ENCODE measurements at regions not wholly inside any gene's neighbourhood (a gene's known extent, or its start where the extent isn't known, plus 50 kb on each side); places are given as distances from the start of the nearest gene placed in this dataset.

DNA sequence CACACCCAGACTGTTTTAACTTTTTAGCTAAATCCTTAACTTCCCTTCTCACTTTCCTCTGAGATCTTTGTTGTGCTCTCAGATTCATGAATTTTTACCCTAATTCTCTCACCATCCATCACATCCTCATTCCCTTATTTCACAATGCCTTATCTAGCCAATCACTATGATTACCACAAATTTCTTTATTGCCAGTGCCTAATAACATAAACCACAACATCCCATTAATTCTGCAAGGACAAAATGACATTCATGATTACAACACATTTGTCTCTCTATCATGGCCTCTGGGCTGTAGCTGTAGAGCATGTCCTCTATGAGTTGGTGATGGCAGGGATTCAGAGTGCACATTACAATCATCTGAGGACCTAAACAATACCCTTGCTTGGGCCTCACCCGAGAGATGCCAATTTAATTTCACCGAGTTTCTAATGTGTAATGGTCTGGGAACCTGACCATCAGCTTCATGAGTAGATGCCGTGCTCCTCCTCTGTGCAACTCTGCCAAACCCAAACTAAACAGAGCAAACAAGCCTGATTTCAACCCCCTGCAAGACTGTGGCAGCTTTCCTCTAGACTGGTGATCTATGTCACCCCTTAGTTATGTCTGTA lies 99.3 kb downstream of the SPTSSA start:
- ChIA-PET POLR2A (no interaction called here), CTCF (interaction anchor here (1.7 kb wide), 1 partner anchor 25 kb away, joined by 3 read pairs; no protein-coding TSS in a partner anchor)
- no peaks in the 10 kb centered on the region for H3K27me3 ChIP-seq (replicated peaks in 2 of 5; ENCODE audit: control insufficient read depth in 4 of 5, insufficient read depth in 5 of 5, low read length in 4 of 5)
- peaks cover 0 to 8% (median 0%) of the 10 kb centered on the region in 4 experiments for H3K4me1 ChIP-seq (ENCODE audit: control extremely low read depth in 1 of 4, control insufficient read depth in 4 of 4, insufficient read depth in 4 of 4, low read length in 3 of 4)
- no peak overlapping the region for H3K4me3 ChIP-seq (ENCODE audit: control insufficient read depth in 1 of 7, extremely low read depth in 1 of 7, insufficient read depth in 4 of 7, low read depth in 2 of 7, low read length in 6 of 7)
- no peak for DNase-seq
- no peaks in the 10 kb centered on the region for H3K36me3 ChIP-seq (ENCODE audit: control insufficient read depth in 4 of 4, insufficient read depth in 4 of 4, low read length in 3 of 4)
- no peaks in the 10 kb centered on the region for H3K9me3 ChIP-seq (ENCODE audit: control extremely low read depth in 1 of 5, control insufficient read depth in 4 of 5, insufficient read depth in 2 of 5, low read depth in 1 of 5, low read length in 4 of 5)
- 100% methylated on average over 3 of the region's 3 CpGs for WGBS (ENCODE audit: insufficient coverage)
- H3K27ac ChIP-seq (ENCODE audit: insufficient read depth in 1 of 2, low read depth in 1 of 2, low read length in 2 of 2, poor library complexity in 1 of 2, severe bottlenecking in 2 of 2) = no peak overlapping the region

DNA sequence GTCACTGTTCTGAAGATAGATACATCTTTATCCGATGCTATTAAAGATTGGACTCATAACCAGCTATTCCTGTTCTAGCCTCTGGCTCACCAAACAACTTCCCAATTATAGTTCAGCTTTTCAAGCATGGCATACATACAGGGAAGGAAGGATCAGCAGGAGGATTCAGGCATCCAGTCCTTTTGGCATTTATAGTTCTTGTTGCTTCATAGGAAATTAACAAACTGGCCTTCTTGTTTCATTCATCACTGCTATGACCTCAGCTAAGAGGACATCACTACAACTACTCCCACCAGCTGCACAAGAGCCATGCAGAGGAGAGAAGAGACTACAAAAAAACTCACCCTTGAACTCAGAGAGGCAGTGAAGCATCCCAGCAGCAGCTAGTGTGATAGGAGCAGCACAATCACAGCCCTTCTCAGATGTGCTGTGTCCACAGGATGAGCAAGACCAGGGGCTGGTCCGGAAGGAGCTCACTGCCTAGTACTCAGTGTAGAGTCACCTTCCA lies 100.5 kb downstream of the SPTSSA start:
- H3K36me3 ChIP-seq (ENCODE audit: control insufficient read depth in 4 of 4, insufficient read depth in 4 of 4, low read length in 3 of 4) = no peaks in the 10 kb centered on the region
- H3K9me3 ChIP-seq (ENCODE audit: control extremely low read depth in 1 of 5, control insufficient read depth in 4 of 5, insufficient read depth in 2 of 5, low read depth in 1 of 5, low read length in 4 of 5) = no peaks in the 10 kb centered on the region
- H3K4me1 ChIP-seq (ENCODE audit: control extremely low read depth in 1 of 4, control insufficient read depth in 4 of 4, insufficient read depth in 4 of 4, low read length in 3 of 4) = peaks cover 0 to 9% (median 0%) of the 10 kb centered on the region in 4 experiments
- no peak overlapping the region for H3K4me3 ChIP-seq (ENCODE audit: control insufficient read depth in 1 of 7, extremely low read depth in 1 of 7, insufficient read depth in 4 of 7, low read depth in 2 of 7, low read length in 6 of 7)
- POLR2A ChIA-PET = no interaction called here
- no peak for DNase-seq
- CTCF ChIA-PET = interaction anchor here (1.1 to 1.4 kb wide), 2 partner anchors 12 to 76 kb away, joined by 3 read pairs; no protein-coding TSS in a partner anchor
- no peak overlapping the region for H3K27ac ChIP-seq (ENCODE audit: insufficient read depth in 1 of 2, low read depth in 1 of 2, low read length in 2 of 2, poor library complexity in 1 of 2, severe bottlenecking in 2 of 2)
- 100% methylated on average over 2 of the region's 2 CpGs for WGBS (ENCODE audit: insufficient coverage)
- no peaks in the 10 kb centered on the region for H3K27me3 ChIP-seq (replicated peaks in 2 of 5; ENCODE audit: control insufficient read depth in 4 of 5, insufficient read depth in 5 of 5, low read length in 4 of 5)

DNA sequence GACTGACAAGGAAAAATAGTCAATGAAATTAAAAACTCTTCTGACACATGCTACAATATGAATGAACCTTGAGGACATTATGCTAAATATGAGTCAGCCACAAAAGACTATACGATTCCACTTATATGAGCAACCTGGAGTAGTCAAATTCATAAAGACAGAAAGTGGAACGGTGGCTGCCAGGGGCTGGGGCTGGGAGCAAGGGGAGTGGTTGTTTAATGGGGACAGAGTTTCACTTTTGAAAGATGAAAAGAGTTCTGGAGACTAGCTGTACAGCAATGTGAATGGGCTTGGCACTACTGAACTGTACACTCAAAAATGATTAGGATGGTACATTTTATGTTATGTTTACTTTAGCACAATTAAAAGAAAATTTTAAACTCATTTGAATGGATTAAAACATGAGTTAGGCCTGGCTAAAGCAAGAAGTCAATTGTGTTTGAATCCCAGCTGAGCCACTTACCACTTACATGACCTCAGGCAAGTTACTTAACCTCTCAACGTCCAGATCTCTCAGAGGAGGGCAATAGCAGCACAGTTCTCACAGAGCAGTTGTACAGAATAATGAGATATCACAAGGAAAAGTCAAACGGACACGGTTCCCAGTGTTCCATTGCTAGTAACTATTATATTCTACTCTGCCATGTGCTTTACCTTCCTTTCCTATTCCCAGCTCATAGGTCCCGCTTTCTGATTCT lies 102.5 kb downstream of the SPTSSA start:
- DNase-seq = no peak
- Histone ChIP-seq H3K27ac (ENCODE audit: insufficient read depth in 1 of 2, low read depth in 1 of 2, low read length in 2 of 2, poor library complexity in 1 of 2, severe bottlenecking in 2 of 2) (no peak overlapping the region), H3K36me3 (ENCODE audit: control insufficient read depth in 4 of 4, insufficient read depth in 4 of 4, low read length in 3 of 4) (no peaks in the 10 kb centered on the region), H3K27me3 (replicated peaks in 2 of 5; ENCODE audit: control insufficient read depth in 4 of 5, insufficient read depth in 5 of 5, low read length in 4 of 5) (no peaks in the 10 kb centered on the region), H3K4me1 (ENCODE audit: control extremely low read depth in 1 of 4, control insufficient read depth in 4 of 4, insufficient read depth in 4 of 4, low read length in 3 of 4) (peaks cover 0 to 17% (median 0%) of the 10 kb centered on the region in 4 experiments), H3K4me3 (ENCODE audit: control insufficient read depth in 1 of 7, extremely low read depth in 1 of 7, insufficient read depth in 4 of 7, low read depth in 2 of 7, low read length in 6 of 7) (no peak overlapping the region), H3K9me3 (ENCODE audit: control extremely low read depth in 1 of 5, control insufficient read depth in 4 of 5, insufficient read depth in 2 of 5, low read depth in 1 of 5, low read length in 4 of 5) (no peaks in the 10 kb centered on the region)
- 77% methylated on average over 3 of the region's 6 CpGs for WGBS (ENCODE audit: insufficient coverage)
- ChIA-PET CTCF (no interaction called here), POLR2A (no interaction called here)

DNA sequence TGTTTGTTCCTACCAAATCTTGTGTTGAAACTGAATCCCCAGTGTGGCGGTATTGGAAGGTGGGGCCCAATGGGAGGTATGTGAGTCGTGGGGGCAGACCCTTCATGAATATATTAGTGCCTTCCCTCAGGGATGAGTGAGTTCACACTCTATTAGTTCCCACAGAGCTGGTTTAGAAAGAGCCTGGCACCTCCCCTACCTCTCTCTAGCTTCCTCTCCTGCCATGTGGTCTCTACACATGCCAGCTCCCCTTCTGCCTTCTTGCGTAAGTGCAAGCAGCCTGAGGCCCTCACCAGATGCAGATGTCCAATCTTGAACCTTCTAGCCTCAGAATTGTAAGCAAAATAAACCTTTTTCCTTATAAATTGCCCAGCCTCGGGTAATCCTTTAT lies 105.8 kb downstream of the SPTSSA start:
- Histone ChIP-seq H3K4me1 (ENCODE audit: control extremely low read depth in 1 of 4, control insufficient read depth in 4 of 4, insufficient read depth in 4 of 4, low read length in 3 of 4) (peaks cover 0 to 9% (median 0%) of the 10 kb centered on the region in 4 experiments), H3K4me3 (ENCODE audit: control insufficient read depth in 1 of 7, extremely low read depth in 1 of 7, insufficient read depth in 4 of 7, low read depth in 2 of 7, low read length in 6 of 7) (no peak overlapping the region), H3K9me3 (ENCODE audit: control extremely low read depth in 1 of 5, control insufficient read depth in 4 of 5, insufficient read depth in 2 of 5, low read depth in 1 of 5, low read length in 4 of 5) (no peaks in the 10 kb centered on the region), H3K36me3 (ENCODE audit: control insufficient read depth in 4 of 4, insufficient read depth in 4 of 4, low read length in 3 of 4) (no peaks in the 10 kb centered on the region), H3K27ac (ENCODE audit: insufficient read depth in 1 of 2, low read depth in 1 of 2, low read length in 2 of 2, poor library complexity in 1 of 2, severe bottlenecking in 2 of 2) (no peak overlapping the region), H3K27me3 (replicated peaks in 2 of 5; ENCODE audit: control insufficient read depth in 4 of 5, insufficient read depth in 5 of 5, low read length in 4 of 5) (no peaks in the 10 kb centered on the region)
- DNase-seq = no peak
- CTCF ChIA-PET = no interaction called here
- POLR2A ChIA-PET = interaction anchor here (0.7 kb wide), 1 partner anchor 180 kb away, joined by 3 read pairs; no protein-coding TSS in a partner anchor
- WGBS (ENCODE audit: insufficient coverage) = no CpG with 5 or more reads among the region's 4 CpGs

DNA sequence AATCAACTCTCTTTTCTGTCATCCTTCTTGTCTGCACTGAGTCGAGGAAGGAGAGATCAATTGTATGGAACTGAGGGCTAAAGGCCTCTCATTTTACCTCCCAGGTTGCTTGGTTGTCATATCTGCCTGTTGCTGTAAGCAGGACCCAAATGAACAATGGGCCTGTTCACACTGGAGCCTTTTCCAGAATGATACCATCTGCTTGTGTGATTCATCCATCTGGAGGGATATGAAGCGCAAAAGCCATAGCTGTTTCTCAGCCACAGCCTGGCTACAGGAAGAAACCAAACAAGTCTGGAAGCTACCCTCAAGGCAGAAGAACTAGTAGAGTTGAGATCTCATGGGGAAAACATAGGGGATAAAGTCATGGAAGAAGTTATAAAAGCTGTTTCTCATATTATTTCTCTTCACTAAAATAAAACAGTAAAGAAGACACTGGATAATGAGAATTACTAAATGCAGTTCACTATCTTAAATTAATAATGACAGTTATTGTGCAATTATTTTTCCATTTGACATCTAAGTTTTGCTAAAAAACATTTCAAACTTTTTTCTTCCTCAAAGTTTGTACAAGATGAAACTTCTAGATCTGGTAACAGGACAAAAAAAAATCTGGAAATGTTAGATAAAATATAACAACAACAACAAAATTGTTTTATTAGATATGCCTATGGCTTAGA lies 106.3 kb downstream of the SPTSSA start:
- CTCF ChIA-PET = no interaction called here
- Histone ChIP-seq H3K36me3 (ENCODE audit: control insufficient read depth in 4 of 4, insufficient read depth in 4 of 4, low read length in 3 of 4) (no peaks in the 10 kb centered on the region), H3K27me3 (replicated peaks in 2 of 5; ENCODE audit: control insufficient read depth in 4 of 5, insufficient read depth in 5 of 5, low read length in 4 of 5) (no peaks in the 10 kb centered on the region), H3K9me3 (ENCODE audit: control extremely low read depth in 1 of 5, control insufficient read depth in 4 of 5, insufficient read depth in 2 of 5, low read depth in 1 of 5, low read length in 4 of 5) (no peaks in the 10 kb centered on the region), H3K4me1 (ENCODE audit: control extremely low read depth in 1 of 4, control insufficient read depth in 4 of 4, insufficient read depth in 4 of 4, low read length in 3 of 4) (peaks cover 0 to 9% (median 0%) of the 10 kb centered on the region in 4 experiments), H3K4me3 (ENCODE audit: control insufficient read depth in 1 of 7, extremely low read depth in 1 of 7, insufficient read depth in 4 of 7, low read depth in 2 of 7, low read length in 6 of 7) (no peak overlapping the region), H3K27ac (ENCODE audit: insufficient read depth in 1 of 2, low read depth in 1 of 2, low read length in 2 of 2, poor library complexity in 1 of 2, severe bottlenecking in 2 of 2) (no peak overlapping the region)
- DNase-seq = no peak
- WGBS (ENCODE audit: insufficient coverage) = 100% methylated on average over 1 of the region's 2 CpGs
- POLR2A ChIA-PET = no interaction called here

DNA sequence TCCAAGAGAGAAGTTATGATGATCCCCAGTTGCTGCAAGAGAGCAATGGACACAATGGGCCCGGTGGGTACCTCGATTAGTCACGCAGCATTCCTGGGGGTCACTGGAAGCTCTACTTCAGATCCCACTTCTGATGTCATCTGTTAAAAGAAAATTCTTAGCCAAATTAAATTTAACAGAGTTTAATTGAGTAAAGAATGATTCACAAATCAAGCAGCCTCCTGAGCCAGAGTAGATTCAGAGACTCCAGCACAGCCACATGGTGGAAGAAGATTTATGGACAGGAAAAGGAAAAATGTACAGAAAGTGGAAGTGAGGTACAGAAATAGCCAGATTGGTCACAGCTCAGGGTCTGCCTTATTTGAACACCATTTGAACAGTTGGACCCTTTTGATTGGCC lies 107.5 kb downstream of the SPTSSA start:
- H3K4me1 ChIP-seq (ENCODE audit: control extremely low read depth in 1 of 4, control insufficient read depth in 4 of 4, insufficient read depth in 4 of 4, low read length in 3 of 4) = peaks cover 0 to 9% (median 0%) of the 10 kb centered on the region in 4 experiments
- no peak overlapping the region for H3K4me3 ChIP-seq (ENCODE audit: control insufficient read depth in 1 of 7, extremely low read depth in 1 of 7, insufficient read depth in 4 of 7, low read depth in 2 of 7, low read length in 6 of 7)
- H3K27ac ChIP-seq (ENCODE audit: insufficient read depth in 1 of 2, low read depth in 1 of 2, low read length in 2 of 2, poor library complexity in 1 of 2, severe bottlenecking in 2 of 2) = no peak overlapping the region
- POLR2A ChIA-PET = no interaction called here
- H3K36me3 ChIP-seq (ENCODE audit: control insufficient read depth in 4 of 4, insufficient read depth in 4 of 4, low read length in 3 of 4) = no peaks in the 10 kb centered on the region
- H3K27me3 ChIP-seq (replicated peaks in 2 of 5; ENCODE audit: control insufficient read depth in 4 of 5, insufficient read depth in 5 of 5, low read length in 4 of 5) = no peaks in the 10 kb centered on the region
- WGBS (ENCODE audit: insufficient coverage) = 94% methylated on average over 3 of the region's 3 CpGs
- no peaks in the 10 kb centered on the region for H3K9me3 ChIP-seq (ENCODE audit: control extremely low read depth in 1 of 5, control insufficient read depth in 4 of 5, insufficient read depth in 2 of 5, low read depth in 1 of 5, low read length in 4 of 5)
- CTCF ChIA-PET = no interaction called here
- no peak for DNase-seq

DNA sequence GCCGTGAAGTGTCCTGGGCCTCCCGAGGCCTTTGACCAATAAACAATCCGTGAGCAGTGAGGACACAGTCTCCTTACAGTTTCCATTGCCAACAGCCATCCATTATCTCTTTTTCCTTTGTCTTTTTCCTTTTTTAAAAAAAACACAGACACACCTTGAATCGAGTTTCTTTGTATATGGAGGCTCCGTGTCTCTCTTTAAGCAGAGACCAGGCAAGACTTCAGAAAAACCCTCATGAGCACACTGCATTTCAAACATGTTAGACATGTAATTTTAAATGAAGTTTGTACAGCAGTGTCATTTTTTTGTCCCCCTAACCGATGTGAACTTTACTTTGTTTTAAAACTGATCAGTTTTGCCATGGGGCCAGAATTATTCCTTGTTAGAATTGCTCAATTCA lies 111.1 kb downstream of the SPTSSA start:
- H3K27ac ChIP-seq (ENCODE audit: insufficient read depth in 1 of 2, low read depth in 1 of 2, low read length in 2 of 2, poor library complexity in 1 of 2, severe bottlenecking in 2 of 2) = no peak overlapping the region
- no peak overlapping the region for H3K4me3 ChIP-seq (ENCODE audit: control insufficient read depth in 1 of 7, extremely low read depth in 1 of 7, insufficient read depth in 4 of 7, low read depth in 2 of 7, low read length in 6 of 7)
- WGBS (ENCODE audit: insufficient coverage) = 83% methylated on average over 3 of the region's 6 CpGs
- H3K9me3 ChIP-seq (ENCODE audit: control extremely low read depth in 1 of 5, control insufficient read depth in 4 of 5, insufficient read depth in 2 of 5, low read depth in 1 of 5, low read length in 4 of 5) = peaks cover 0 to 3% (median 0%) of the 10 kb centered on the region in 5 experiments
- H3K4me1 ChIP-seq (ENCODE audit: control extremely low read depth in 1 of 4, control insufficient read depth in 4 of 4, insufficient read depth in 4 of 4, low read length in 3 of 4) = peaks cover 0 to 3% (median 0%) of the 10 kb centered on the region in 4 experiments
- no peaks in the 10 kb centered on the region for H3K27me3 ChIP-seq (replicated peaks in 2 of 5; ENCODE audit: control insufficient read depth in 4 of 5, insufficient read depth in 5 of 5, low read length in 4 of 5)
- CTCF ChIA-PET = no interaction called here
- POLR2A ChIA-PET = no interaction called here
- H3K36me3 ChIP-seq (ENCODE audit: control insufficient read depth in 4 of 4, insufficient read depth in 4 of 4, low read length in 3 of 4) = no peaks in the 10 kb centered on the region
- DNase-seq = peak in 1 of 3 donors; percentile 24

All from common myeloid progenitor, CD34-positive (primary cell).